ENCODE measurements at regions not wholly inside any gene's neighbourhood (a gene's known extent, or its start where the extent isn't known, plus 50 kb on each side); places are given as distances from the start of the nearest gene placed in this dataset.

DNA sequence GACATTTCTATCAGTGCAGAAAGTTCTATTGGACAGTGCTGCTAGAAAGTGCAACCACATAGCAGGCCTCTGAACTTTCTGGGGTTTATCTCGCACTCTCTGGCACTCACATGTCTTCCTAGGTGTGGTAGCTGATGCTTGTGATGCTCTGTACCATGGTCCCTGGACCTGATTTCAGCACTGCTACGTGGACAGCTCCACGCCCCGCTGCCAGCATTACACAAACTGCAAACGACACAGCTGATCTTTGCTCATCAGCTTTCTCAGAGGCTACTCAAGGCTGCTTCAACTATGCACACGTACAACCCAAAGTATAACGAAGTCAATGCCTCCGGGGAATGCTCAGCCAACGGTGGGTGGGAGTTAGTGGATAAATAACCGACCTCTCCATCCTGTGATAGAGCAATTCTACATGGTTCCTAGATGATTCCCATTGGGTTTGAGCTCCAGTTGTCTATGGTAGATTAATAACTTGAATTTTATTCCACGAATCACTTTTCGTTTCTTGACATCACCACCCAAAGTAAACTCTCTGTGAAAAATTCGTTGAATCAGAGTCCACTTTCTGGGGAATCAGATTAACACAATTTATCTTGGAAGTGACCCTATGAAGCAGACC is 302.5 kb downstream of the ACTR3B start:
- 44 to 51% methylated on average over 13 of the region's 13 CpGs for WGBS, 2 donors
- no peaks in the 10 kb centered on the region for H3K4me1 ChIP-seq (ENCODE audit: control insufficient read depth in 5 of 5, insufficient read depth in 5 of 5, low read length in 5 of 5)
- no peak overlapping the region for H3K27ac ChIP-seq (ENCODE audit: low read depth in 1 of 2, low read length in 1 of 2)
- TF ChIP-seq, protein P1, sequence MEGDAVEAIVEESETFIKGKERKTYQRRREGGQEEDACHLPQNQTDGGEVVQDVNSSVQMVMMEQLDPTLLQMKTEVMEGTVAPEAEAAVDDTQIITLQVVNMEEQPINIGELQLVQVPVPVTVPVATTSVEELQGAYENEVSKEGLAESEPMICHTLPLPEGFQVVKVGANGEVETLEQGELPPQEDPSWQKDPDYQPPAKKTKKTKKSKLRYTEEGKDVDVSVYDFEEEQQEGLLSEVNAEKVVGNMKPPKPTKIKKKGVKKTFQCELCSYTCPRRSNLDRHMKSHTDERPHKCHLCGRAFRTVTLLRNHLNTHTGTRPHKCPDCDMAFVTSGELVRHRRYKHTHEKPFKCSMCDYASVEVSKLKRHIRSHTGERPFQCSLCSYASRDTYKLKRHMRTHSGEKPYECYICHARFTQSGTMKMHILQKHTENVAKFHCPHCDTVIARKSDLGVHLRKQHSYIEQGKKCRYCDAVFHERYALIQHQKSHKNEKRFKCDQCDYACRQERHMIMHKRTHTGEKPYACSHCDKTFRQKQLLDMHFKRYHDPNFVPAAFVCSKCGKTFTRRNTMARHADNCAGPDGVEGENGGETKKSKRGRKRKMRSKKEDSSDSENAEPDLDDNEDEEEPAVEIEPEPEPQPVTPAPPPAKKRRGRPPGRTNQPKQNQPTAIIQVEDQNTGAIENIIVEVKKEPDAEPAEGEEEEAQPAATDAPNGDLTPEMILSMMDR (IDR thresholded peaks at IDR 0.05; ENCODE audit: control extremely low read depth, extremely low read depth), result no peak
- H3K9me3 ChIP-seq (ENCODE audit: control insufficient read depth in 4 of 4, insufficient read depth in 3 of 4, low read length in 3 of 4), result peaks cover 0 to 9% (median 0%) of the 10 kb centered on the region in 4 donors
- H3K9ac ChIP-seq (ENCODE audit: insufficient read depth in 1 of 2, low read length in 2 of 2), result no peak overlapping the region
- H3K27me3 ChIP-seq (ENCODE audit: control insufficient read depth in 3 of 3, insufficient read depth in 3 of 3, low read length in 2 of 3), result no peaks in the 10 kb centered on the region
- no peak for ATAC-seq (ENCODE audit: insufficient read depth, low FRiP score)
- H3K36me3 ChIP-seq (ENCODE audit: control insufficient read depth in 4 of 4, insufficient read depth in 4 of 4, low read length in 4 of 4), result no peaks in the 10 kb centered on the region
- H3K4me3 ChIP-seq, result no peak overlapping the region
- DNase-seq, result peak; percentile 29 to 54 (median 35)

DNA sequence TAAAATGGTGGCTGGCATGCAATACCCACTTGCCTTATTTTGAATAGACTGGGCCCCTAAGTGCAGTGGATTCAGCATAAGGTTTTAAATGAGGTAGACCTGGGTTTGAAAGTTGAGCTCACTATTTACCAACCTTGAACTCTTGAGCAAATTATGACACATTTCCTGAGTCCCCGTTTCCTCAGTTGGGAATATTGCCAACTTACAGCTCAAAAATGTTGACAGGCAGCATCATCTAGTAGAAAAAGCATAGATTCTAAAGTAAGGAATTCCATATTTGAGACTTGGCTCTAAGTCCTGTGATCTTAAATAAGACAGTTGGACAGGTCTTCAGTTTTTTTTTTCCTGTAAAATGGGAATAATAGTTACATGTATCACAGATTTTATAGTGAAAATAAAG is 305.5 kb downstream of the ACTR3B start:
- no peak overlapping the region for H3K27ac ChIP-seq (ENCODE audit: low read depth in 1 of 2, low read length in 1 of 2)
- H3K9ac ChIP-seq (ENCODE audit: insufficient read depth in 1 of 2, low read length in 2 of 2), result no peak overlapping the region
- TF ChIP-seq, protein P1 (IDR thresholded peaks at IDR 0.05; ENCODE audit: control extremely low read depth, extremely low read depth), result no peak
- H3K4me1 ChIP-seq (ENCODE audit: control insufficient read depth in 5 of 5, insufficient read depth in 5 of 5, low read length in 5 of 5), result no peaks in the 10 kb centered on the region
- 0 to 6% methylated on average over 1 of the region's 1 CpG for WGBS, 2 donors
- H3K36me3 ChIP-seq (ENCODE audit: control insufficient read depth in 4 of 4, insufficient read depth in 4 of 4, low read length in 4 of 4), result no peaks in the 10 kb centered on the region
- peaks cover 0 to 5% (median 0%) of the 10 kb centered on the region in 4 donors for H3K9me3 ChIP-seq (ENCODE audit: control insufficient read depth in 4 of 4, insufficient read depth in 3 of 4, low read length in 3 of 4)
- no peak for DNase-seq
- H3K27me3 ChIP-seq (ENCODE audit: control insufficient read depth in 3 of 3, insufficient read depth in 3 of 3, low read length in 2 of 3), result no peaks in the 10 kb centered on the region
- H3K4me3 ChIP-seq, result no peak overlapping the region
- ATAC-seq (ENCODE audit: insufficient read depth, low FRiP score), result no peak

DNA sequence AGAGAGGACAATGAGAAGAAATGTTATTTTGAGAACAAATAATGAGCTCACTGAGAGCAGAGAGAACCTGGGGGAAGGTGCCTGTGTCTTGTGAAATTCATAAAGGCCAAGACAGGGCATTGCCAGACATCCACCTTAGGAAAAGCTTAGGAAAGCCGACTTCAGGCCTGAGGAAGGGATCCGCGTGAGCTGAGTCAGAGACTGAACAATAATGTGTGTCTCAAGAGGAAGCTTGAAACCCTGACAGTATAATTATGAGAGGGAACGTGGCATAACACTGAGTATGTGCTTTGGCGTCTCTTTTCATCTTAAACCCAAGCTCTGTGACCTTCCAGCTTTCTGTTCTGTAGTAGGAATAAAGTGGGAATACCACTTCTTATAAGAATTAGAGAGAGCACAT is 307.2 kb downstream of the ACTR3B start:
- no peaks in the 10 kb centered on the region for H3K36me3 ChIP-seq (ENCODE audit: control insufficient read depth in 4 of 4, insufficient read depth in 4 of 4, low read length in 4 of 4)
- DNase-seq (no peak), ATAC-seq (ENCODE audit: insufficient read depth, low FRiP score) (no peak)
- H3K4me1 ChIP-seq (ENCODE audit: control insufficient read depth in 5 of 5, insufficient read depth in 5 of 5, low read length in 5 of 5), result no peaks in the 10 kb centered on the region
- no peak overlapping the region for H3K4me3 ChIP-seq
- TF ChIP-seq, protein P1 (IDR thresholded peaks at IDR 0.05; ENCODE audit: control extremely low read depth, extremely low read depth), result no peak
- no peak overlapping the region for H3K9ac ChIP-seq (ENCODE audit: insufficient read depth in 1 of 2, low read length in 2 of 2)
- WGBS, 2 donors, result 83 to 94% methylated on average over 5 of the region's 5 CpGs
- H3K27ac ChIP-seq (ENCODE audit: low read depth in 1 of 2, low read length in 1 of 2), result no peak overlapping the region
- H3K9me3 ChIP-seq (ENCODE audit: control insufficient read depth in 4 of 4, insufficient read depth in 3 of 4, low read length in 3 of 4), result peaks cover 0 to 3% (median 0%) of the 10 kb centered on the region in 4 donors
- H3K27me3 ChIP-seq (ENCODE audit: control insufficient read depth in 3 of 3, insufficient read depth in 3 of 3, low read length in 2 of 3), result no peaks in the 10 kb centered on the region

DNA sequence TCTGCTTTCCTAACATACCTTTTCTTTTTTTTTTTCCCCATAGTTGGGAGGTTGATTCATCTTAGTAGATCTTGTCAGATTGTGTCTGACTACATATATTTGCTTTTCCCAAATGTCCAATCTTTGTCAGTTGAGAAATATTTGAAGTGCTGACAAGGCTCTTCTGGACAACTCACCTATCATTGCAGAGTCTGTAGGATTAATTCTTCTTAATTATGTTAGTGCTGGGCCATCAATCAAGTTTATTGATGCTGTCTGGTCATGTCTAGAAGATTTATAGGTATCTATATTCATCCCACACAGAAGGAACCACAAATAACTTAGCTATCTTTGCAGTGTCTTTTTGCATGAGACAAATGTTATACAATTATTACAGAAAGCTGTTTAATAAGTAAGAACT is 310.6 kb downstream of the ACTR3B start:
- ATAC-seq (ENCODE audit: insufficient read depth, low FRiP score) (no peak), DNase-seq (no peak)
- TF ChIP-seq, protein P1 (IDR thresholded peaks at IDR 0.05; ENCODE audit: control extremely low read depth, extremely low read depth), result no peak
- Histone ChIP-seq H3K27me3 (ENCODE audit: control insufficient read depth in 3 of 3, insufficient read depth in 3 of 3, low read length in 2 of 3) (no peaks in the 10 kb centered on the region), H3K4me1 (ENCODE audit: control insufficient read depth in 5 of 5, insufficient read depth in 5 of 5, low read length in 5 of 5) (no peaks in the 10 kb centered on the region), H3K36me3 (ENCODE audit: control insufficient read depth in 4 of 4, insufficient read depth in 4 of 4, low read length in 4 of 4) (no peaks in the 10 kb centered on the region), H3K4me3 (no peak overlapping the region), H3K9me3 (ENCODE audit: control insufficient read depth in 4 of 4, insufficient read depth in 3 of 4, low read length in 3 of 4) (no peaks in the 10 kb centered on the region), H3K27ac (ENCODE audit: low read depth in 1 of 2, low read length in 1 of 2) (no peak overlapping the region), H3K9ac (ENCODE audit: insufficient read depth in 1 of 2, low read length in 2 of 2) (no peak overlapping the region)

Data from lung (tissue), 11 donors.